GM12872 (cell line): ENCODE measurements at regions not wholly inside any gene's neighbourhood (a gene's known extent, or its start where the extent isn't known, plus 50 kb on each side); places are given as distances from the start of the nearest gene placed in this dataset.

Experiments used
- TF ChIP-seq, protein P1 (sequence below): IDR thresholded peaks from 3 replicates; pipeline ENCODE4 v1.5.1; 2011; ENCODE audit warnings: low read depth, mild to moderate bottlenecking, low read length, moderate library complexity; ENCODE audit not compliant: insufficient read depth

GRCh38 chr6:44052419-44053023, 74.7 kb downstream of the MRPL14 start:
- TF ChIP-seq, protein P1, sequence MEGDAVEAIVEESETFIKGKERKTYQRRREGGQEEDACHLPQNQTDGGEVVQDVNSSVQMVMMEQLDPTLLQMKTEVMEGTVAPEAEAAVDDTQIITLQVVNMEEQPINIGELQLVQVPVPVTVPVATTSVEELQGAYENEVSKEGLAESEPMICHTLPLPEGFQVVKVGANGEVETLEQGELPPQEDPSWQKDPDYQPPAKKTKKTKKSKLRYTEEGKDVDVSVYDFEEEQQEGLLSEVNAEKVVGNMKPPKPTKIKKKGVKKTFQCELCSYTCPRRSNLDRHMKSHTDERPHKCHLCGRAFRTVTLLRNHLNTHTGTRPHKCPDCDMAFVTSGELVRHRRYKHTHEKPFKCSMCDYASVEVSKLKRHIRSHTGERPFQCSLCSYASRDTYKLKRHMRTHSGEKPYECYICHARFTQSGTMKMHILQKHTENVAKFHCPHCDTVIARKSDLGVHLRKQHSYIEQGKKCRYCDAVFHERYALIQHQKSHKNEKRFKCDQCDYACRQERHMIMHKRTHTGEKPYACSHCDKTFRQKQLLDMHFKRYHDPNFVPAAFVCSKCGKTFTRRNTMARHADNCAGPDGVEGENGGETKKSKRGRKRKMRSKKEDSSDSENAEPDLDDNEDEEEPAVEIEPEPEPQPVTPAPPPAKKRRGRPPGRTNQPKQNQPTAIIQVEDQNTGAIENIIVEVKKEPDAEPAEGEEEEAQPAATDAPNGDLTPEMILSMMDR, result no peak

DNA sequence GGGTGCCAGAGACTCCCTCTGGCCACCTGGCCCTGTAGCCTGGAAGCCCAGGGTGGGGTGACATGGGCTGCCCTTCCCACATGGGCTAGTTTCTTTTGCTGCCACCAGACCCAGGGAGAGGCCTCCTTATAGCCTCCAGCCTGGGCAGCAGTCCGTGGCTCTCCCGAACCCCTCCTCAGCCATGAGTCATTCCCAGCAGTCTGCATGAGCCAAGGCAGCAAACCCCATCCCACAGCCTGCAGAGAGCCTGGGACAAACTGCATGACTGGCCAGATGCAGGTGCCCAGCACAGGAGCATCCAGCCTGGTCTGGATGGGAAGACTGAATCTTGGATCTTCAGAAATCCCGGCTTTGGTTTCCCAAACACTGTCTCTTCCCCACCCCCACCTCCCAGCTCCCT, 75.7 kb downstream of the MRPL14 start:
- TF ChIP-seq, protein P1, result no peak

GRCh38 chr6:44050872-44051505, 76.3 kb downstream of the MRPL14 start:
- TF ChIP-seq, protein P1, result no peak

- TF ChIP-seq, protein P1, result no peak
These were observed 77.0 kb downstream of the MRPL14 start for GRCh38 chr6:44049989-44050871.

DNA sequence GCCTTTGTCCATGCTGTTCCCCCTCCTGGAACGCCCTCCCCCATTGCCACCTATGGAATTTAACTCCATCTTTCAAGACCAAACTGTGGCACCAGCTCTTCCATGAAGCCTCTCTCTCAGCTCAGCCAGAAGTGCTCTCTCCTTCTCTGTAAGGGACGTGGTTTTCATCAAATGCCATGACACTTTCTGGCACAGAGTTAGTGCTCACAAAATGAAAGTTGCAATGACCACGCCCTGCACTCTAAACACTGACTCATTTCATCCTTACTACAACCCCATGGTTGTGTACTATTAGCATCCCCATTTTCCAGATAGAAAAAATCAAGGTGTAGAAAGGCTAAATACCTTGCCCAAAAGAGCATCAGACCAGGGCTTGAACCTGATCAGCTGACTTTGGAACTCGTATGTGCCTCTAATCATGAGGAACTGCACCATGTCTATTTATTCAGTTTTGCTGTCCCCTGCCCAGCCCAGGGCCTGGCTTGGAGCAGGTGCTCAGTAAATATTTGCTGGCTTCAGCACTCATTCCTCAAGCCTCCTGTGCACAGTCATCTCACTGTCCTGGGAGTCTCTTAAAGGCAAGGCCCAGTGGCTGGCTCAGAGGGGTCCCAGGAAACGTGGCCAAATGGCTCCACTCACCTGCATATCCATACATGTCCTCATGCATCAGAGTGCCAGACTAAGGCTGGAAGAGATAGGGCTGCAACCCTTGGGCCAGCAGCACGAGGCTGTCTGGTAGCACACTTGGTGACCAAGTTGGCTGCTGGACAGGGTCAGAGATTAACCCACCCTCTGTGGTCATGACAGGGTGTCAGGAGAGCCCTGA, 77.9 kb downstream of the MRPL14 start:
- TF ChIP-seq, protein P1, result no peak

DNA sequence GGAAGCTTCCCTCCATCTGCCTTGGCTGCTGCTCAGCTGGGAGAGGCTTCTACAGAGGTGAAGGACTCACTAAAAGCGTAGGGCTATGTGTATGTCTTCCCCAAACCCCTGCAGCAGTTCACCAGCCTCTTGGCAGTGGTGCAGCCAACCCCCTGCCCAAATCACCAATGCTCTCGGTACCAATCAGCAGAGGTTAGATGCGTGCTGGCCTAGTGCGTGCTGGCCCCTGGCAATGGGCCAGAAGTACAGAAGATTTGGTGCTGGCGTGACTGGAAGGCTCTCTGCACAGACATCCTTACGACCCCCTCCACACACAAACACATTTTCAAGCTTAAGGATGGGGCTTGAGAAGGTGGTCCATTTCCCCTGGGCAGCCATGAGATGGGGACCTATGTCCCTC, 79.0 kb downstream of the MRPL14 start:
- TF ChIP-seq, protein P1, result no peak
